Hepatocyte (in vitro differentiated cells): ENCODE measurements at regions not wholly inside any gene's neighbourhood (a gene's known extent, or its start where the extent isn't known, plus 50 kb on each side); places are given as distances from the start of the nearest gene placed in this dataset.

Source experiments
- DNase-seq: peaks from one replicate; pipeline ENCODE4 v3.0.0-alpha.2; 2016; ENCODE audit warnings: low spot score
- H2AFZ ChIP-seq: fragments of 200-600 bp; sonication (generic); 2 replicates; pipeline ENCODE4 v1.6.0; 2016; ENCODE audit warnings: antibody characterized with exemption, mild to moderate bottlenecking
- H3K27ac ChIP-seq: fragments of 200-600 bp; sonication (generic); 2 replicates; pipeline ENCODE4 v1.5.1; 2016; ENCODE audit warnings: mild to moderate bottlenecking
- H3K27me3 ChIP-seq: fragments of 200-600 bp; sonication (generic); 2 replicates; pipeline ENCODE4 v1.6.1; 2016
- H3K36me3 ChIP-seq: fragments of 200-600 bp; sonication (generic); replicated peaks from 2 replicates; pipeline ENCODE4 v1.5.1; 2016; ENCODE audit warnings: low read depth; ENCODE audit not compliant: insufficient read depth
- H3K4me1 ChIP-seq: fragments of 200-600 bp; sonication (generic); 2 replicates; pipeline ENCODE4 v1.5.1; 2016; ENCODE audit warnings: mild to moderate bottlenecking, moderate library complexity; ENCODE audit not compliant: insufficient read depth
- H3K4me2 ChIP-seq: fragments of 200-600 bp; sonication (generic); 2 replicates; pipeline ENCODE4 v1.6.0; 2016
- H3K4me3 ChIP-seq: fragments of 200-600 bp; sonication (generic); 2 replicates; pipeline ENCODE4 v1.5.1; 2016; ENCODE audit warnings: mild to moderate bottlenecking
- H3K79me2 ChIP-seq: fragments of 200-600 bp; sonication (generic); 2 replicates; pipeline ENCODE4 v1.6.0; 2017; ENCODE audit warnings: mild to moderate bottlenecking
- H3K9me2 ChIP-seq: fragments of 200-600 bp; sonication (generic); replicated peaks from 2 replicates; pipeline ENCODE4 v1.6.0; 2017; ENCODE audit warnings: mild to moderate bottlenecking; ENCODE audit not compliant: insufficient read depth
- H3K9me3 ChIP-seq: fragments of 200-600 bp; sonication (generic); 2 replicates; pipeline ENCODE4 v1.5.1; 2016; ENCODE audit warnings: low read depth, mild to moderate bottlenecking
- H4K20me1 ChIP-seq: fragments of 200-600 bp; sonication (generic); 2 replicates; pipeline ENCODE4 v1.6.0; 2016; ENCODE audit warnings: mild to moderate bottlenecking; ENCODE audit not compliant: insufficient read depth, poor library complexity, severe bottlenecking
- EZH2 ChIP-seq: fragments of 200-600 bp; sonication (generic); IDR thresholded peaks from 2 replicates; pipeline ENCODE4 v1.6.1; 2016; ENCODE audit warnings: antibody characterized with exemption, mild to moderate bottlenecking, borderline replicate concordance
- EZH2phosphoT487 ChIP-seq: fragments of 200-600 bp; sonication (generic); IDR thresholded peaks from one replicate; pipeline ENCODE4 v1.6.1; 2018; ENCODE audit warnings: antibody characterized with exemption, mild to moderate bottlenecking, low read depth, moderate library complexity; ENCODE audit not compliant: unreplicated experiment, severe bottlenecking
- WGBS: methylation state at CpG from one replicate; pipeline ENCODE4 v1.1.6; 2016; ENCODE audit warnings: low lambda C conversion rate; ENCODE audit errors: missing lambda C conversion rate; 5-methylcytosine and 5-hydroxymethylcytosine counted together
- TF ChIP-seq, protein P1 (sequence below): fragments of 200-600 bp; sonication (generic); IDR thresholded peaks from 2 replicates; pipeline ENCODE4 v1.5.1; 2016; ENCODE audit warnings: antibody characterized with exemption, mild to moderate bottlenecking; ENCODE audit not compliant: poor library complexity

- Histone ChIP-seq H3K36me3 (no peaks in the 10 kb centered on the region), H3K27me3 (no peaks in the 10 kb centered on the region), H3K9me2 (no peaks in the 10 kb centered on the region), H2AFZ (no peak overlapping the region), H3K4me1 (no peaks in the 10 kb centered on the region), H3K4me3 (no peak overlapping the region), H3K79me2 (no peaks in the 10 kb centered on the region), H3K27ac (no peak overlapping the region), H3K9me3 (no peaks in the 10 kb centered on the region), H3K4me2 (no peak overlapping the region), H4K20me1 (no peaks in the 10 kb centered on the region)
- 88% methylated on average over 12 of the region's 12 CpGs for WGBS
- TF ChIP-seq, protein P1, sequence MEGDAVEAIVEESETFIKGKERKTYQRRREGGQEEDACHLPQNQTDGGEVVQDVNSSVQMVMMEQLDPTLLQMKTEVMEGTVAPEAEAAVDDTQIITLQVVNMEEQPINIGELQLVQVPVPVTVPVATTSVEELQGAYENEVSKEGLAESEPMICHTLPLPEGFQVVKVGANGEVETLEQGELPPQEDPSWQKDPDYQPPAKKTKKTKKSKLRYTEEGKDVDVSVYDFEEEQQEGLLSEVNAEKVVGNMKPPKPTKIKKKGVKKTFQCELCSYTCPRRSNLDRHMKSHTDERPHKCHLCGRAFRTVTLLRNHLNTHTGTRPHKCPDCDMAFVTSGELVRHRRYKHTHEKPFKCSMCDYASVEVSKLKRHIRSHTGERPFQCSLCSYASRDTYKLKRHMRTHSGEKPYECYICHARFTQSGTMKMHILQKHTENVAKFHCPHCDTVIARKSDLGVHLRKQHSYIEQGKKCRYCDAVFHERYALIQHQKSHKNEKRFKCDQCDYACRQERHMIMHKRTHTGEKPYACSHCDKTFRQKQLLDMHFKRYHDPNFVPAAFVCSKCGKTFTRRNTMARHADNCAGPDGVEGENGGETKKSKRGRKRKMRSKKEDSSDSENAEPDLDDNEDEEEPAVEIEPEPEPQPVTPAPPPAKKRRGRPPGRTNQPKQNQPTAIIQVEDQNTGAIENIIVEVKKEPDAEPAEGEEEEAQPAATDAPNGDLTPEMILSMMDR, result no peak
- TF ChIP-seq EZH2phosphoT487 (no peak), EZH2 (no peak)
- DNase-seq, result no peak
Observed at GRCh38 chr3:28844298-28845005, 436.4 kb upstream of the RBMS3 start.

- 93% methylated on average over 4 of the region's 4 CpGs for WGBS
- H3K4me1 ChIP-seq, result no peaks in the 10 kb centered on the region
- H3K4me3 ChIP-seq, result no peak overlapping the region
- no peaks in the 10 kb centered on the region for H4K20me1 ChIP-seq
- TF ChIP-seq EZH2phosphoT487 (no peak), EZH2 (no peak)
- TF ChIP-seq, protein P1, result no peak
- no peak overlapping the region for H3K27ac ChIP-seq
- no peaks in the 10 kb centered on the region for H3K36me3 ChIP-seq
- H3K9me2 ChIP-seq, result no peaks in the 10 kb centered on the region
- no peaks in the 10 kb centered on the region for H3K9me3 ChIP-seq
- no peak overlapping the region for H2AFZ ChIP-seq
- no peaks in the 10 kb centered on the region for H3K27me3 ChIP-seq
- DNase-seq, result no peak
- no peaks in the 10 kb centered on the region for H3K79me2 ChIP-seq
- H3K4me2 ChIP-seq, result no peak overlapping the region
Observed at GRCh38 chr3:28845006-28845324, 435.9 kb upstream of the RBMS3 start.

GRCh38 chr3:28846971-28847478, 433.8 kb upstream of the RBMS3 start:
- no peak overlapping the region for H3K4me2 ChIP-seq
- H3K9me3 ChIP-seq, result no peaks in the 10 kb centered on the region
- no peaks in the 10 kb centered on the region for H3K9me2 ChIP-seq
- no peaks in the 10 kb centered on the region for H3K79me2 ChIP-seq
- WGBS, result 68% methylated on average over 9 of the region's 14 CpGs
- no peaks in the 10 kb centered on the region for H3K36me3 ChIP-seq
- no peaks in the 10 kb centered on the region for H4K20me1 ChIP-seq
- TF ChIP-seq EZH2phosphoT487 (no peak), EZH2 (no peak)
- TF ChIP-seq, protein P1, result no peak
- no peaks in the 10 kb centered on the region for H3K4me1 ChIP-seq
- no peaks in the 10 kb centered on the region for H3K27me3 ChIP-seq
- no peak overlapping the region for H2AFZ ChIP-seq
- H3K4me3 ChIP-seq, result no peak overlapping the region
- DNase-seq, result no peak
- no peak overlapping the region for H3K27ac ChIP-seq
